A673 (cell line): ENCODE measurements at regions not wholly inside any gene's neighbourhood (a gene's known extent, or its start where the extent isn't known, plus 50 kb on each side); places are given as distances from the start of the nearest gene placed in this dataset.

Experiments
- BruUV-seq: library from RNA; stranded (reverse); fragments of 400-500 nt; replicated peaks from 2 replicates; lab custom pipeline; 2021; lab: Mats Ljungman, UMichigan
- CTCF ChIA-PET: fragments of 300-600 bp; sonication (Branson Sonifier 250); formaldehyde crosslinking; loops from one replicate; lab custom pipeline; 2022; ENCODE audit warnings: antibody characterized with exemption; lab: Charles Lee
- POLR2A ChIA-PET: fragments of 300-600 bp; sonication (Branson Sonifier 250); formaldehyde crosslinking; loops from one replicate; lab custom pipeline; 2022; ENCODE audit warnings: antibody characterized with exemption; ENCODE audit not compliant: low non-redundant PET; lab: Charles Lee
- DNase-seq: peaks from one replicate; pipeline ENCODE4 v3.0.0-alpha.2; 2015; ENCODE audit warnings: low spot score
- H3K27ac ChIP-seq: fragments of 200-600 bp; sonication (generic); 2 replicates; pipeline ENCODE4 v1.5.1; 2016; ENCODE audit warnings: mixed run types, low read depth, mild to moderate bottlenecking, mixed read lengths, antibody characterized with exemption, low read length; ENCODE audit not compliant: poor library complexity, severe bottlenecking
- H3K27me3 ChIP-seq: fragments of 200-600 bp; sonication (generic); replicated peaks from 2 replicates; pipeline ENCODE4 v1.6.1; 2017; ENCODE audit warnings: mixed run types, low read depth, mild to moderate bottlenecking, mixed read lengths, antibody characterized with exemption, low read length; ENCODE audit not compliant: insufficient read depth, poor library complexity
- H3K36me3 ChIP-seq: fragments of 200-600 bp; sonication (generic); 2 replicates; pipeline ENCODE4 v1.6.1; 2016; ENCODE audit warnings: mixed run types, mild to moderate bottlenecking, mixed read lengths, antibody characterized with exemption, low read length; ENCODE audit not compliant: insufficient read depth, poor library complexity, severe bottlenecking
- H3K4me1 ChIP-seq: fragments of 200-600 bp; sonication (generic); 2 replicates; pipeline ENCODE4 v1.6.1; 2017; ENCODE audit warnings: mixed run types, mild to moderate bottlenecking, mixed read lengths, antibody characterized with exemption, low read length; ENCODE audit not compliant: insufficient read depth, poor library complexity, severe bottlenecking
- H3K4me3 ChIP-seq: fragments of 200-600 bp; sonication (generic); 2 replicates; pipeline ENCODE4 v1.5.1; 2016; ENCODE audit warnings: low read depth, mixed run types, mild to moderate bottlenecking, mixed read lengths, low read length; ENCODE audit not compliant: poor library complexity, severe bottlenecking
- H3K9me3 ChIP-seq: fragments of 200-600 bp; sonication (generic); 2 replicates; pipeline ENCODE4 v1.6.1; 2016; ENCODE audit warnings: mixed run types, low read depth, mild to moderate bottlenecking, mixed read lengths, antibody characterized with exemption, low read length; ENCODE audit not compliant: poor library complexity, severe bottlenecking
- EZH2 ChIP-seq: fragments of 200-600 bp; sonication (generic); IDR thresholded peaks from 2 replicates; pipeline ENCODE4 v1.6.1; 2017; ENCODE audit warnings: borderline replicate concordance, low read depth, mild to moderate bottlenecking, mixed read lengths, antibody characterized with exemption, low read length; ENCODE audit not compliant: poor library complexity, severe bottlenecking
- intact Hi-C: fragments of 100-400 bp; cut with micrococcal nuclease; formaldehyde crosslinking; loops from one replicate; pipeline ENCODE4 v1.10.0; 2022; ENCODE audit not compliant: unreplicated experiment
- TF ChIP-seq, protein P1 (sequence below): fragments of 300-800, 200-600 bp; sonication (generic); conservative IDR thresholded peaks from 2 replicates; pipeline ENCODE4 v1.5.1; 2017; ENCODE audit warnings: low read depth, mild to moderate bottlenecking, antibody characterized with exemption, low read length, moderate library complexity, mixed read lengths

- peaks cover 9% of the 10 kb centered on the region for H3K9me3 ChIP-seq
- no peak overlapping the region for H3K4me3 ChIP-seq
- intact Hi-C loops, result no loop called here
- H3K27ac ChIP-seq, result no peak overlapping the region
- TF ChIP-seq, protein P1, sequence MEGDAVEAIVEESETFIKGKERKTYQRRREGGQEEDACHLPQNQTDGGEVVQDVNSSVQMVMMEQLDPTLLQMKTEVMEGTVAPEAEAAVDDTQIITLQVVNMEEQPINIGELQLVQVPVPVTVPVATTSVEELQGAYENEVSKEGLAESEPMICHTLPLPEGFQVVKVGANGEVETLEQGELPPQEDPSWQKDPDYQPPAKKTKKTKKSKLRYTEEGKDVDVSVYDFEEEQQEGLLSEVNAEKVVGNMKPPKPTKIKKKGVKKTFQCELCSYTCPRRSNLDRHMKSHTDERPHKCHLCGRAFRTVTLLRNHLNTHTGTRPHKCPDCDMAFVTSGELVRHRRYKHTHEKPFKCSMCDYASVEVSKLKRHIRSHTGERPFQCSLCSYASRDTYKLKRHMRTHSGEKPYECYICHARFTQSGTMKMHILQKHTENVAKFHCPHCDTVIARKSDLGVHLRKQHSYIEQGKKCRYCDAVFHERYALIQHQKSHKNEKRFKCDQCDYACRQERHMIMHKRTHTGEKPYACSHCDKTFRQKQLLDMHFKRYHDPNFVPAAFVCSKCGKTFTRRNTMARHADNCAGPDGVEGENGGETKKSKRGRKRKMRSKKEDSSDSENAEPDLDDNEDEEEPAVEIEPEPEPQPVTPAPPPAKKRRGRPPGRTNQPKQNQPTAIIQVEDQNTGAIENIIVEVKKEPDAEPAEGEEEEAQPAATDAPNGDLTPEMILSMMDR, result no peak
- TF ChIP-seq EZH2, result no peak
- H3K36me3 ChIP-seq, result no peaks in the 10 kb centered on the region
- no peak for DNase-seq
- no TSS peak for BruUV-seq
- H3K27me3 ChIP-seq, result no peaks in the 10 kb centered on the region
- POLR2A ChIA-PET, result interaction anchor here (0.6 kb wide), 2 partner anchors 654 to 1189 kb away, joined by 3 to 4 read pairs; no protein-coding TSS in a partner anchor
- CTCF ChIA-PET, result no interaction called here
- no peaks in the 10 kb centered on the region for H3K4me1 ChIP-seq
Measured at GRCh38 chr6:44762496-44762895, 375.0 kb downstream of the CDC5L start.

DNA sequence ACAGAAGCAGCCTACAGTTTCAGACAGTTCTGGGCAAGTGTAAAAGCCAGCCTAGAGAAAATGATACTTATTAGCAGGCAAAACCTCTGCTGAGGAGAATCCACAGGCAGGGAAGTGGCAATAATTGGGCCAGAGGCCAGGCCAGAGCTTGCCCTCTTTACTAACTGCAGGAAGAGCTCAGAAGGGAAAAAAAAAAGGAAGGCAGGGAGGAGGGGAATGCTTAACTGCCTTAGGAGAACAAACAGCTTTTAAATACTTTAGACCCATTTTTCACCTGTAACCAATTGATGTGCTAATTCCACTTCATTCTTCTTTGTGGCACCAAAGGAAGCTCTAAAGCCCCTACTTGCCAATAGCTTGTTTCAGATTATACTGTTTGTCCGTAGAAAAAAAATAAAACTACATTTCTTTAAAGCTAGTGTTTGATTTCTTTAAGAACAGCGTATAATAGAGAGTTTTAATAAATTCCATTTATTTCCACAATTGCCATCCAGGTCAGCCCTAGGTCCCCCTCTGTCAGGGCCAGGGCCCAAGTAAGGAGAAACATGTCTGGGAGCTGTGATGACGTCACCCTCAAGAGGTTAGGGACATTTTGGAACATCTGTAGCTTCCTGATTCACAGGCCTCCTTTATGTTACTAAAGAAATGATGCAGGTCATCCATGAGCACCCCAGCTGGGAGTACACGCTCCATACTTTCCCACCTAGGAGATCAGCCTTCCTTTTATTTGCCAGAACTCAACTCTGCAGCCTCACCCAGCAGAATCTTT, 384.3 kb downstream of the CDC5L start:
- ChIA-PET POLR2A (no interaction called here), CTCF (no interaction called here)
- Histone ChIP-seq H3K36me3 (no peaks in the 10 kb centered on the region), H3K27me3 (no peaks in the 10 kb centered on the region), H3K4me3 (no peak overlapping the region), H3K4me1 (no peaks in the 10 kb centered on the region), H3K27ac (no peak overlapping the region), H3K9me3 (no peaks in the 10 kb centered on the region)
- BruUV-seq, result no TSS peak
- DNase-seq, result no peak
- no peak for TF ChIP-seq EZH2
- intact Hi-C loops, result no loop called here

GRCh38 chr6:44772838-44773237, 385.3 kb downstream of the CDC5L start:
- BruUV-seq, result no TSS peak
- CTCF ChIA-PET, result interaction anchor here (0.6 kb wide), 1 partner anchor 297 kb away, joined by 3 read pairs; no protein-coding TSS in a partner anchor

More at GRCh38 chr6:44772838-44773237, 385.3 kb downstream of the CDC5L start:
- no peaks in the 10 kb centered on the region for H3K9me3 ChIP-seq
- no peak overlapping the region for H3K27ac ChIP-seq
- no peaks in the 10 kb centered on the region for H3K4me1 ChIP-seq
- intact Hi-C loops, result no loop called here
- H3K36me3 ChIP-seq, result no peaks in the 10 kb centered on the region
- DNase-seq, result no peak
- no peaks in the 10 kb centered on the region for H3K27me3 ChIP-seq
- H3K4me3 ChIP-seq, result no peak overlapping the region
- no peak for TF ChIP-seq EZH2
- TF ChIP-seq, protein P1, result no peak
- POLR2A ChIA-PET, result no interaction called here
